ENCODE measurements at regions not wholly inside any gene's neighbourhood (a gene's known extent, or its start where the extent isn't known, plus 50 kb on each side); places are given as distances from the start of the nearest gene placed in this dataset.

DNA sequence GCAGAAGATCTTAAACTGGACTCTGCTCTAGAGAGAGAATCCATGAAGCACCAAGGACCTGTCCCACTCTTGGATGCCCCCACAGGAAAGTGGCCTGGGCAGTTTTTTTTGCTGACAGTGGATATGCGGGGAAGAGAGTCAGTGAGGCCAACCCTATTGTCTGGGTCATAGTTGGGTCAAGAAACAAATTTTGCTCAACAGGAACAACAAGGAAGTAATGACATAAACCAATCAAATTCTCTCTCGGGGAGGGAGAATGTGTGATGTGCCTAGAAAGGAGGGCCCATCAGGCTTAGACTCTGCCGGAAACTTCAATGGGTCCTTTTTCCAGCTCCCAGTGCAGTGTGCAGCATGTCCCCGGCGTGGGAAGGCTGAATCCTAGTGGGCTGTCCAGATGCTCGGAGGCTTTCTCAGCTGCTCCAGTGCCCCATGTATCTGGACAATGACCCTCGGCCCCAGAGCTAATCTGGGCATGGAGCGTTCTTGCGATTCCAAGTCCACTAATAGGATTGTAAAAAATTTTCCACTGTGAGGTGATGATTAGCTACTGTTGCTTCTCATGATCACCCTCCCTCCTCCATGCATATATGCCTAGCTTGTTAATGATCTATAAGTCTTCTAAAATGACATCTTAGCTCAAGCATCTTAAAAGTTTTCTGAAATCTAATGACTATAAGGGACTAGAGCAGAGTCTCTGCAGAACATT is 101.0 kb downstream of the SNX19 start:
- no peak for ATAC-seq
- TF ChIP-seq POLR2A (IDR thresholded peaks at IDR 0.05): no peak
- TF ChIP-seq, protein P1, sequence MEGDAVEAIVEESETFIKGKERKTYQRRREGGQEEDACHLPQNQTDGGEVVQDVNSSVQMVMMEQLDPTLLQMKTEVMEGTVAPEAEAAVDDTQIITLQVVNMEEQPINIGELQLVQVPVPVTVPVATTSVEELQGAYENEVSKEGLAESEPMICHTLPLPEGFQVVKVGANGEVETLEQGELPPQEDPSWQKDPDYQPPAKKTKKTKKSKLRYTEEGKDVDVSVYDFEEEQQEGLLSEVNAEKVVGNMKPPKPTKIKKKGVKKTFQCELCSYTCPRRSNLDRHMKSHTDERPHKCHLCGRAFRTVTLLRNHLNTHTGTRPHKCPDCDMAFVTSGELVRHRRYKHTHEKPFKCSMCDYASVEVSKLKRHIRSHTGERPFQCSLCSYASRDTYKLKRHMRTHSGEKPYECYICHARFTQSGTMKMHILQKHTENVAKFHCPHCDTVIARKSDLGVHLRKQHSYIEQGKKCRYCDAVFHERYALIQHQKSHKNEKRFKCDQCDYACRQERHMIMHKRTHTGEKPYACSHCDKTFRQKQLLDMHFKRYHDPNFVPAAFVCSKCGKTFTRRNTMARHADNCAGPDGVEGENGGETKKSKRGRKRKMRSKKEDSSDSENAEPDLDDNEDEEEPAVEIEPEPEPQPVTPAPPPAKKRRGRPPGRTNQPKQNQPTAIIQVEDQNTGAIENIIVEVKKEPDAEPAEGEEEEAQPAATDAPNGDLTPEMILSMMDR (IDR thresholded peaks at IDR 0.05): no peak
- TF ChIP-seq EP300 (IDR thresholded peaks at IDR 0.05): no peak
- no peak for TF ChIP-seq POLR2AphosphoS5 (IDR thresholded peaks at IDR 0.05)
- Histone ChIP-seq H3K4me3 (no peak overlapping the region), H3K27me3 (no peaks in the 10 kb centered on the region), H3K4me1 (no peaks in the 10 kb centered on the region), H3K36me3 (no peaks in the 10 kb centered on the region), H3K27ac (no peak overlapping the region), H3K9me3 (no peaks in the 10 kb centered on the region)
- 86 to 100% methylated on average over 3 to 9 of the region's 9 CpGs for WGBS, 2 donors (ENCODE audit: low coverage in 1 of 2)

DNA sequence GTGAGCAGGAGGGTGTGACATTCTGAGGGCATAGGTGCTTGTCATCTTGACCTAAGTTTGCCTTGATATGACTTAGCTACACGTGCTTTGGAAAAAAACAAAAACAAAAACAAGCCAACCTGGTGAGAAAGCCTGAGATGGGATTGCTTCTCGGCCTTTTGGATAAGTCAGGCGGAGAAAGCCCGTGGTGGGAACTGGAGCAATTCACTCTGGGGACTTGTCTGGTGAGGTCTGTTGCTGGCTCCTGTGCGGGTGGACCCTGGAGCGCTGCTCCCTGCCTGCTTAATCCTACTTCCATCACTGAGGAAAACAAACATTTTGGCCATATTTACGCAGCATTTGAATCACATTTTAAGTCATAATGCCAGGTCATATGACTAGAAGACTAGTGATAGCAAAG is 100.3 kb downstream of the SNX19 start:
- WGBS, 2 donors (ENCODE audit: low coverage in 1 of 2): 82 to 100% methylated on average over 5 to 7 of the region's 7 CpGs
- no peaks in the 10 kb centered on the region for H3K36me3 ChIP-seq
- no peak for ATAC-seq
- H3K27me3 ChIP-seq: no peaks in the 10 kb centered on the region
- H3K4me3 ChIP-seq: no peak overlapping the region
- H3K4me1 ChIP-seq: no peaks in the 10 kb centered on the region
- H3K9me3 ChIP-seq: no peaks in the 10 kb centered on the region
- no peak overlapping the region for H3K27ac ChIP-seq
- no peak for TF ChIP-seq POLR2A (IDR thresholded peaks at IDR 0.05)
- TF ChIP-seq, protein P1 (IDR thresholded peaks at IDR 0.05): no peak
- TF ChIP-seq POLR2AphosphoS5 (IDR thresholded peaks at IDR 0.05): no peak
- TF ChIP-seq EP300 (IDR thresholded peaks at IDR 0.05): no peak

DNA sequence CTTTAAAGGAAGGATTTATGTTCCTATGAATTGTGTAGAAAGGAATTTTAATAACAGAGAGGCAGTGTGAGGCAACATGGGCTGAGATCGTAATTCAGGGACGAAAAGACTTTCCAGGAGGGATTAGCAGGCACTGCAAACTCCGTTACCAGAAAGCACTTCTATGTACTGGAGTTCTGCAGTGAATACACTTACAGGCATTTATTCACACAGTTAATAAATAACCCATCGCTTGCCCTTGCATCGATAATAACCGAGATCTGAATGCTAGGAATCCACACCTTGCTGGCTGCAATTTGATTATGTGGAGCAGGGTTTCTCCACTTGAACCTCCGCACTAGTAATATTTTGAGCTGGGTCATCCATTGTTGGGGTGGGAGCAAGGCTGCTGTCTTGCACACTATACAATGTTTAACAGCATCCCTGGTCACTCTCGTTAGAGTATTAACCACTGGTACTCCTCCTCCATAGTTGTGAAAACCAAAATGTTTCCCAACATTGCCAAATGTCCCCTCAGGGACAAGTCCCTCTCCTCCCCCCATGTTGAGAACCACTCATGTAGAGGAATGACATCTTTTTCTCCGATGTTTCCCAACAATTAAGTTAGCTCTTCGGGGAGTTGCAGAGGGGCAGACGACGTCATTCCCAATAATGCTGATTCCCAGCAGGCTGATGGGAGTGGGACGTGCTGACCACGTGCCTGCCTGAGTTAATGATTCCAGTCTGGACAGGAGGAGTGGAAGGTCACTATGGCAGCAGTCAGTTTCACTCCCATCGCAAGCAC is 99.5 kb downstream of the SNX19 start:
- Histone ChIP-seq H3K4me3 (no peak overlapping the region), H3K4me1 (no peaks in the 10 kb centered on the region), H3K36me3 (no peaks in the 10 kb centered on the region), H3K27ac (no peak overlapping the region), H3K9me3 (no peaks in the 10 kb centered on the region), H3K27me3 (no peaks in the 10 kb centered on the region)
- 69 to 84% methylated on average over 7 to 11 of the region's 15 CpGs for WGBS, 2 donors (ENCODE audit: low coverage in 1 of 2)
- ATAC-seq: peak; percentile 68
- no peak for TF ChIP-seq POLR2A (IDR thresholded peaks at IDR 0.05)
- TF ChIP-seq EP300 (IDR thresholded peaks at IDR 0.05): no peak
- TF ChIP-seq, protein P1 (IDR thresholded peaks at IDR 0.05): no peak
- TF ChIP-seq POLR2AphosphoS5 (IDR thresholded peaks at IDR 0.05): no peak

DNA sequence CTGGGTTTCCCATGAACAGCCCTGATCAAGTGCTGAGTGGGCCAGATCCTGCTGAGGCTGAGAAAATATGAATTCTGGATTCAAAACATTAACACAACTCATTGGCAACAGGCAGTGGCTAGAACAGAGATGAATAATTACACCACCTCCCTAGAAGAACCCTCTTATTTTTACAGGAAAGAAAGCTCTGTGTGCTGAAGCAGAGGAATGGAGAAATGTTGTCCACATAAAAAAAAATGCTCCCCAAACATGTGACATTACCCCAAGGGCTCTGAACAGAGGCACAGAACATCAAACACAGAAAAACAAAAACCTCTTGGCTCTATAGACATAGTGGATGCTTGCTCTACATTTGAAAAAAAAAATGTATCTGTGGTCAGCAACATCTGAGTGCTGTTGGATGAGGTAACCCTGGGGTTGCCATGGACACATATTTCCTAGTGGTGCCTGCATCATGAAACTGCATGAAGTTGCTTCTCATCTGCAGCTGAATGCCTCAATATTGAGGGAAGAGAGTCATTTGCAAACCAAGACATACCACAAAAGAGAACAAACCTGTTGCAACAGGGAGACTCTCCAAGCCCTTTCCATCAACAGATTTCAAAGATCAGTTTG is 98.8 kb downstream of the SNX19 start:
- H3K27me3 ChIP-seq: no peaks in the 10 kb centered on the region
- no peaks in the 10 kb centered on the region for H3K36me3 ChIP-seq
- ATAC-seq: peak; percentile 69
- no peak overlapping the region for H3K27ac ChIP-seq
- no peak overlapping the region for H3K4me3 ChIP-seq
- H3K9me3 ChIP-seq: no peaks in the 10 kb centered on the region
- no peak for TF ChIP-seq EP300 (IDR thresholded peaks at IDR 0.05)
- TF ChIP-seq POLR2AphosphoS5 (IDR thresholded peaks at IDR 0.05): no peak
- TF ChIP-seq, protein P1 (IDR thresholded peaks at IDR 0.05): no peak
- TF ChIP-seq POLR2A (IDR thresholded peaks at IDR 0.05): no peak
- H3K4me1 ChIP-seq: no peaks in the 10 kb centered on the region
